ENCODE measurements at regions not wholly inside any gene's neighbourhood (a gene's known extent, or its start where the extent isn't known, plus 50 kb on each side); places are given as distances from the start of the nearest gene placed in this dataset.

DNA sequence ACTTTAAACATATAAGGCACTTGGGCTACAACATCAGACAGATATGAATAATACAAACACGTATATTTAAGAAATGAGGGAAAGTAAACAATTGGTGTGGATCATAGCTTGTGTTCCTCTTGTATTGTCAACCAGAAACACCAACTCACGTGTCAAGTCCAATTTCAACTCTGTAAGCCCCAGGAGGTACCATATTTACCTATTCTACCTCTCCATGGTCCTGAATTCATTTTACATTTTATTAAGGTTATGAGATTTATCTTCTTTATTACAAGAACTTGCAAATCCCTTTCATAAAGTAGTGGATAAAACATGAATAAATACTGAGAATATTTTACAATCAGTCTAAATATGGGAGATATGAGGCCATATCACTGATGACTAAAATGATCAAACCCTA, 501.6 kb downstream of the MAT2B start:
- Histone ChIP-seq H3K4me3 (ENCODE audit: low read depth in 1 of 5, low read length in 5 of 5) (no peak overlapping the region), H3K4me1 (ENCODE audit: control insufficient read depth in 5 of 5, insufficient read depth in 5 of 5, low read length in 5 of 5) (peaks cover 0 to 10% (median 4%) of the 10 kb centered on the region in 5 donors), H3K9ac (ENCODE audit: low read length in 5 of 5) (no peak overlapping the region), H3K36me3 (ENCODE audit: control insufficient read depth in 5 of 5, insufficient read depth in 5 of 5, low read length in 5 of 5) (no peaks in the 10 kb centered on the region), H3K27me3 (ENCODE audit: control insufficient read depth in 5 of 5, insufficient read depth in 4 of 5, low read length in 5 of 5) (no peaks in the 10 kb centered on the region), H3K27ac (ENCODE audit: low read depth, low read length) (no peak overlapping the region), H3K9me3 (ENCODE audit: control insufficient read depth in 5 of 5, low read length in 5 of 5) (no peaks in the 10 kb centered on the region)

DNA sequence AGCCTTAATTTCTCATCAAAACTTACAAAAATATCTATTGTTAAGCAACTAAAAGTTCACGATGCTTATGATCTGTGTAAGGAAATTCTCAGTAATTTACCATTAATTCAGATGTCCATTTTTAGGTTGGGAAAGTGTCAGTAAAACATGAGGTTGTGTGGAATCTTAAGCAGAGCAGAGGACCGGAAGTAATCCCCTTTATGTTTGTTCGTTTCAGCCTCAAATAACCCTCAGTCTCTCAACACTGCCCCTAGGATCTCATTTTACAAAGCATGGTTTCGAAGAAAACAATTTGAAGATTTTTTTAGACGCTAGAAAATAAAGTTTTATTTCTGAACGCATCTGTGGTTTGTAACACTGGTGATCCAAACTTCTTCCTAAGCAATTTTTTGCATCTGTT, 504.2 kb downstream of the MAT2B start:
- Histone ChIP-seq H3K27me3 (ENCODE audit: control insufficient read depth in 5 of 5, insufficient read depth in 4 of 5, low read length in 5 of 5) (no peaks in the 10 kb centered on the region), H3K27ac (ENCODE audit: low read depth, low read length) (no peak overlapping the region), H3K4me3 (ENCODE audit: low read depth in 1 of 5, low read length in 5 of 5) (no peak overlapping the region), H3K9ac (ENCODE audit: low read length in 5 of 5) (no peak overlapping the region), H3K4me1 (ENCODE audit: control insufficient read depth in 5 of 5, insufficient read depth in 5 of 5, low read length in 5 of 5) (peaks cover 0 to 16% (median 4%) of the 10 kb centered on the region in 5 donors), H3K36me3 (ENCODE audit: control insufficient read depth in 5 of 5, insufficient read depth in 5 of 5, low read length in 5 of 5) (no peaks in the 10 kb centered on the region), H3K9me3 (ENCODE audit: control insufficient read depth in 5 of 5, low read length in 5 of 5) (no peaks in the 10 kb centered on the region)

DNA sequence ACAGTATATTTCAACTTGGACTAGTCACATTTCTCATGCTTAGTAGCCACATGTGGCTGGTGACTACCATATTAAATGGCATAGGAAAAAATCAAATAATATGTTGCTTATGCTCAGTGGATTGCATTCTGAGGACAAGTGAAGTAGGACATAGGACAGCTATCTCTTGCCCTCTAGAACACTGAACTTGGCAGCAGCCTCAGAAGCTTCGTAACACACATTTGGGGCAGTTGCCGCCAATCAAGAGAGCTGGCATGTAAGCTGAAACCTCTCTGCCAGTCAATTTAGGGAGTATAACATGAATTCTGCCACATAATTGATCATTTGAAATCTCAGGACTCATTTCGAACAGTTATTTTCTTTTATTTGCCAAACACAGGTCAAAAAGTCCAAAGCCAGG, 505.5 kb downstream of the MAT2B start:
- H3K36me3 ChIP-seq (ENCODE audit: control insufficient read depth in 5 of 5, insufficient read depth in 5 of 5, low read length in 5 of 5) = no peaks in the 10 kb centered on the region
- no peak overlapping the region for H3K9ac ChIP-seq (ENCODE audit: low read length in 5 of 5)
- no peak overlapping the region for H3K4me3 ChIP-seq (ENCODE audit: low read depth in 1 of 5, low read length in 5 of 5)

DNA sequence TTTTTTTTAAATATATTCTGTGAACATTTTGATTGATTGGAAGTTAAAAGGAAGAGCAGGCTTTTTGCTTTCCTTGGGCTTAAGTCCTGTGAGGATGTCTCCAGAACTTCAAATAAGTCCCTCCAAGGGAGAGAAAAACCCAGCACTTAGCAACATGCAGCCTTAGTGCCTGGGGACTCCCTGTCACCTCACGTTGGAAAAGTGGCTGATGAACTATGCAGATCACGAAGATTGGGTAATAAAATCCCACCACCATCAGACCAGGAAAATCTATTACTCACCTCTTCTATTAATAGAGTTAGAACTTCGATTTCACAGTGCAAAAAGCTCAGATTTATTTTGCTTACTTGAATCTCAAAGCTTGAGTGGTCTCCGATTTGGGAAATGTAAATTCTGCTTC, 507.0 kb downstream of the MAT2B start:
- H3K27me3 ChIP-seq (ENCODE audit: control insufficient read depth in 5 of 5, insufficient read depth in 4 of 5, low read length in 5 of 5) = no peaks in the 10 kb centered on the region
- no peak overlapping the region for H3K9ac ChIP-seq (ENCODE audit: low read length in 5 of 5)
- H3K27ac ChIP-seq (ENCODE audit: low read depth, low read length) = no peak overlapping the region
- H3K9me3 ChIP-seq (ENCODE audit: control insufficient read depth in 5 of 5, low read length in 5 of 5) = no peaks in the 10 kb centered on the region
- H3K4me3 ChIP-seq (ENCODE audit: low read depth in 1 of 5, low read length in 5 of 5) = no peak overlapping the region
- H3K4me1 ChIP-seq (ENCODE audit: control insufficient read depth in 5 of 5, insufficient read depth in 5 of 5, low read length in 5 of 5) = peaks cover 0 to 16% (median 4%) of the 10 kb centered on the region in 5 donors
- H3K36me3 ChIP-seq (ENCODE audit: control insufficient read depth in 5 of 5, insufficient read depth in 5 of 5, low read length in 5 of 5) = no peaks in the 10 kb centered on the region

More for the DNA sequence above, 505.5 kb downstream of the MAT2B start:
- Histone ChIP-seq H3K4me1 (ENCODE audit: control insufficient read depth in 5 of 5, insufficient read depth in 5 of 5, low read length in 5 of 5) (peaks cover 0 to 16% (median 4%) of the 10 kb centered on the region in 5 donors), H3K27ac (ENCODE audit: low read depth, low read length) (no peak overlapping the region), H3K9me3 (ENCODE audit: control insufficient read depth in 5 of 5, low read length in 5 of 5) (no peaks in the 10 kb centered on the region), H3K27me3 (ENCODE audit: control insufficient read depth in 5 of 5, insufficient read depth in 4 of 5, low read length in 5 of 5) (no peaks in the 10 kb centered on the region)

DNA sequence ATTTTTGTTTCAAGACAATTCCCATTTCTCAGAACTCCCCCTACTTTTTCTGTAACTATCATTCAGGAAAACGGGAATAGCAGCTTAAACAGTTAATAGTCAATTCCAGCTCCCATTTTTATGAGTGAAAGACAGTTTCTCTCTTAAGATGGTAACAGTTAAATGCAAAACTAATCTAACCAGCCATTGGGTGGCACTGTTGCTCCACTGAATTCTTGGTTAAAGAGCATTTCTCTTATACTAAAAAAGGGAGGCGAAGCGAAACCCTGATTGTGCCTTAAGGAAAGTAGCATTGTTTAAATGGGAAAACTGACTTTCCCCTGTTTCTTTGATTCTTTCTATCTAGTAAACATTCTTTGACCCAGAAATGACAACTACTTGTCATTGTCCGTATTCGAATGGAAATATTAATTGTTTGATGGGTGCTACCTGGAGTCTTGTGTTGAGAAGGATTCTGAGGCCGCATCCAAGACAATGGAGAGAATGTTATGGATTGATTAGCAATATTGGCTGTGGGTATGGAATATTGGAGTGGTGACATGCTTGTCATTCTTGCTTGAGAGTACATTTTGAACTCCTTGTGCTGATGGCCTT, 507.8 kb downstream of the MAT2B start:
- Histone ChIP-seq H3K9ac (ENCODE audit: low read length in 5 of 5) (no peak overlapping the region), H3K27ac (ENCODE audit: low read depth, low read length) (no peak overlapping the region), H3K4me3 (ENCODE audit: low read depth in 1 of 5, low read length in 5 of 5) (no peak overlapping the region), H3K9me3 (ENCODE audit: control insufficient read depth in 5 of 5, low read length in 5 of 5) (no peaks in the 10 kb centered on the region), H3K27me3 (ENCODE audit: control insufficient read depth in 5 of 5, insufficient read depth in 4 of 5, low read length in 5 of 5) (no peaks in the 10 kb centered on the region), H3K36me3 (ENCODE audit: control insufficient read depth in 5 of 5, insufficient read depth in 5 of 5, low read length in 5 of 5) (no peaks in the 10 kb centered on the region), H3K4me1 (ENCODE audit: control insufficient read depth in 5 of 5, insufficient read depth in 5 of 5, low read length in 5 of 5) (peaks cover 0 to 16% (median 4%) of the 10 kb centered on the region in 5 donors)

DNA sequence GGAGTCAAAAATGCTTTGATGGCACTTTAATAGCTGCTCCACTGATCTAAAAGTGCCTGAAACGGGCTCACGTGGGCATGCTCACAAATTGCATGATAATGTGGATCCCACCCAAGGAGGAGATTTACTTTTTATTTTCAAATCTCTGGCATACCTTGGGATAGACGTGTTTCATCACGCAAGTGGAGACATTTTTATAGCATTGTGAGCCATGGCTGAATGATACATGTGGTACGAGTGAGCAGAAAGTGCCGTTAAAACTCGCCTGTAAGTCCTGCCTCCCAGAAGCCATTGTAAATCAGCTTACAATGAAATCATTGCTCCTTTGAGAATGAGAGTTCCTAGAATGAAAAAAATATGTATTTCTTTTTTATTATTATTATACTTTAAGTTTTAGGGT, 514.7 kb downstream of the MAT2B start:
- no peaks in the 10 kb centered on the region for H3K27me3 ChIP-seq (ENCODE audit: control insufficient read depth in 5 of 5, insufficient read depth in 4 of 5, low read length in 5 of 5)
- no peaks in the 10 kb centered on the region for H3K9me3 ChIP-seq (ENCODE audit: control insufficient read depth in 5 of 5, low read length in 5 of 5)
- H3K36me3 ChIP-seq (ENCODE audit: control insufficient read depth in 5 of 5, insufficient read depth in 5 of 5, low read length in 5 of 5) = no peaks in the 10 kb centered on the region
- no peak overlapping the region for H3K27ac ChIP-seq (ENCODE audit: low read depth, low read length)
- H3K4me3 ChIP-seq (ENCODE audit: low read depth in 1 of 5, low read length in 5 of 5) = no peak overlapping the region
- H3K9ac ChIP-seq (ENCODE audit: low read length in 5 of 5) = no peak overlapping the region
- no peaks in the 10 kb centered on the region for H3K4me1 ChIP-seq (ENCODE audit: control insufficient read depth in 5 of 5, insufficient read depth in 5 of 5, low read length in 5 of 5)

DNA sequence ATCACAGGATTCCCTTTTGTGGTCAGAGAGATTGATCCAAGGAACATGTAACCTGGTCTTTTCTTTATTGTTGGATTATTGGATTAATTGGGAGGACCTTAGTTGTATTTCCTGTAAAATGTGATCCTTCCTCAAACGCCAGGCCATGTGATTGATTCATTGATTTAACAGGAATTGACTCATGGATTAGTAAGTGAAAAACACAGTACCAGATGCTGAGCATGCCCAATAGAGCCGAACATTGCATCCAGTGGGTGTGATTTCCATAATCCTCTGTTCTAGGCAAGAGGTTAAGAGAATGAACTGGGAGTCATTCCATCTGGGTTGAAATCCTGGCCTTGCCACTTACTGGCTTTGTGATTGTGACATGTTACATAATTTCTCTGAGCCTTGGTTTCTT, 522.3 kb downstream of the MAT2B start:
- no peak overlapping the region for H3K9ac ChIP-seq (ENCODE audit: low read length in 5 of 5)
- no peaks in the 10 kb centered on the region for H3K9me3 ChIP-seq (ENCODE audit: control insufficient read depth in 5 of 5, low read length in 5 of 5)
- H3K36me3 ChIP-seq (ENCODE audit: control insufficient read depth in 5 of 5, insufficient read depth in 5 of 5, low read length in 5 of 5) = no peaks in the 10 kb centered on the region
- peaks cover 0 to 5% (median 0%) of the 10 kb centered on the region in 5 donors for H3K4me1 ChIP-seq (ENCODE audit: control insufficient read depth in 5 of 5, insufficient read depth in 5 of 5, low read length in 5 of 5)
- H3K27ac ChIP-seq (ENCODE audit: low read depth, low read length) = no peak overlapping the region
- no peaks in the 10 kb centered on the region for H3K27me3 ChIP-seq (ENCODE audit: control insufficient read depth in 5 of 5, insufficient read depth in 4 of 5, low read length in 5 of 5)
- no peak overlapping the region for H3K4me3 ChIP-seq (ENCODE audit: low read depth in 1 of 5, low read length in 5 of 5)

DNA sequence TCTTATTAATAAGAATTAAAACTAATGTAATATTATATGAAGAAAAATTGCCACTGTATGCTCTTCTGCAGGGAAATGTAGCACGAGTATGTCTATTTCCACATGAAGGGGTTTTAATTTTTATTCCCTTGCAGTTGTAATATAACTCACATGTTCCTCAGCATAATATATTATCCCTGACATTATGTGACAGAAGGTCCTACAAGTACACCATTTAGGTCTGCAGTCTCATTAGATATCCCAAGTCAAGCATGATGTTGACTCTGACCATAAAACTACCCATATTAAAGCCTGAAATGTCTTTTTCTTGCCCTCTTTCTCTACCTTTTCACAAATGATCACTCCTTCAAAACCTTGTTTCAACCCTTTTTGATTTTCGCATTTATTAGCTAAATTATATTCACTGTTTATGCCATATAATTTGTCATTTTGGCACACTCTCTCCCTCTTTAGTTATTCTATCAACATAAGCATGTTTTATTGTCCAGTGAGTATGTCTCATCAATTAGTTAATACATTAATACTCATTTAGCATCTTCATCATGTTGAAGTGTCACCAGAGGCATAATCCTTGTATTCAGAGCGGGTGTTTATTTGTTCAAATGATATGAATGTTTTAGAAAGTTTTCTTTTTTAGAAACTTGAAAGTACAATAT, 532.8 kb downstream of the MAT2B start:
- no peaks in the 10 kb centered on the region for H3K36me3 ChIP-seq (ENCODE audit: control insufficient read depth in 5 of 5, insufficient read depth in 5 of 5, low read length in 5 of 5)
- H3K4me1 ChIP-seq (ENCODE audit: control insufficient read depth in 5 of 5, insufficient read depth in 5 of 5, low read length in 5 of 5) = peaks cover 0 to 11% (median 0%) of the 10 kb centered on the region in 5 donors
- no peaks in the 10 kb centered on the region for H3K9me3 ChIP-seq (ENCODE audit: control insufficient read depth in 5 of 5, low read length in 5 of 5)
- no peak overlapping the region for H3K9ac ChIP-seq (ENCODE audit: low read length in 5 of 5)
- H3K27ac ChIP-seq (ENCODE audit: low read depth, low read length) = no peak overlapping the region
- H3K27me3 ChIP-seq (ENCODE audit: control insufficient read depth in 5 of 5, insufficient read depth in 4 of 5, low read length in 5 of 5) = no peaks in the 10 kb centered on the region
- no peak overlapping the region for H3K4me3 ChIP-seq (ENCODE audit: low read depth in 1 of 5, low read length in 5 of 5)

DNA sequence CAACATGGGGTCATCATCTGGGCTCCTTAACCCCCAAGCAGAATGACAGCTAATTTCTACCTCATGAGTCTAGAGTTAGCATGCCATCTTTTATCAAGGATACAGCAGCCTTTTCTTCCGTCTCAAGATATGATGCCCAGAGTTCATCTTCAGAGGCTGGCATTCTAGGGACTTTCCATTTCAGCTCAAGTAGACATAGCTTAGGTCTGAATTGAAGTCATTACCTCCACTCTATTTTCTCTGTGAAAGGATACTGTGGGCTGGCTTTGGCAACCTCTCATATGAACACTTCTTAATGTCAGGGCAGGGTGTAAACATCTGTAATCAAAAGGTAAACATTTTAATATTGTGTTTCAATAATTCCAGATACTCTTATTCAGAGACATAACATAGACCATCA, 535.7 kb downstream of the MAT2B start:
- Histone ChIP-seq H3K27me3 (ENCODE audit: control insufficient read depth in 5 of 5, insufficient read depth in 4 of 5, low read length in 5 of 5) (no peaks in the 10 kb centered on the region), H3K4me3 (ENCODE audit: low read depth in 1 of 5, low read length in 5 of 5) (no peak overlapping the region), H3K27ac (ENCODE audit: low read depth, low read length) (no peak overlapping the region), H3K9ac (ENCODE audit: low read length in 5 of 5) (no peak overlapping the region), H3K36me3 (ENCODE audit: control insufficient read depth in 5 of 5, insufficient read depth in 5 of 5, low read length in 5 of 5) (no peaks in the 10 kb centered on the region), H3K9me3 (ENCODE audit: control insufficient read depth in 5 of 5, low read length in 5 of 5) (no peaks in the 10 kb centered on the region), H3K4me1 (ENCODE audit: control insufficient read depth in 5 of 5, insufficient read depth in 5 of 5, low read length in 5 of 5) (peaks cover 0 to 14% (median 0%) of the 10 kb centered on the region in 5 donors)

DNA sequence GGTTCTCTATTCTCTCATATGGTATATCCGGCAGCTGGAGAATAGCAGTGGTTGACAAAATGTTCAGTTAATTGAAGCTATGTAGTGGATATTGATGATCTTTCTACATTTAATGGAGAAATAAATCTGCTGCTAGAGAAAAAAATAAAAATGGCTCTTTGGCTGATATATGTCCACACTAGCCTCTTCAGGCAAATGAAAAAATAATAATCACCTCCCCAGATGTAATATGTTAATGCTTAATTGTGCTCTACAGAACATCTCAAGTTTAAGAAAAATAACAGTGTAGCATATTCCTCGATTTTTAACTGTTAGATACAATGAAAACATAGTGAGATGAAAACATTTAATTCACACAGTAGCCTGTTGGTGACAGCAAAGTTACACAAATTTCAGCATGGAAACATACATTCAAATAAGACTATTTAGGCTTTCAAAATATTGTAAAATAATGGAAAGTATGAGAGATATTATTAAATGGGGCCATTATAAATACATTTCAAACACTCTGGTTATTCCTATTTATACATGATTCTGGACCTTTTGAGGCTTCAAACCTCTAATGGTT, 543.0 kb downstream of the MAT2B start:
- H3K36me3 ChIP-seq (ENCODE audit: control insufficient read depth in 5 of 5, insufficient read depth in 5 of 5, low read length in 5 of 5) = no peaks in the 10 kb centered on the region
- H3K4me1 ChIP-seq (ENCODE audit: control insufficient read depth in 5 of 5, insufficient read depth in 5 of 5, low read length in 5 of 5) = peaks cover 0 to 4% (median 0%) of the 10 kb centered on the region in 5 donors
- no peak overlapping the region for H3K27ac ChIP-seq (ENCODE audit: low read depth, low read length)
- no peaks in the 10 kb centered on the region for H3K9me3 ChIP-seq (ENCODE audit: control insufficient read depth in 5 of 5, low read length in 5 of 5)
- no peak overlapping the region for H3K4me3 ChIP-seq (ENCODE audit: low read depth in 1 of 5, low read length in 5 of 5)
- no peaks in the 10 kb centered on the region for H3K27me3 ChIP-seq (ENCODE audit: control insufficient read depth in 5 of 5, insufficient read depth in 4 of 5, low read length in 5 of 5)
- no peak overlapping the region for H3K9ac ChIP-seq (ENCODE audit: low read length in 5 of 5)

Measured in subcutaneous abdominal adipose tissue (tissue), 5 donors.